ENCODE measurements at regions not wholly inside any gene's neighbourhood (a gene's known extent, or its start where the extent isn't known, plus 50 kb on each side); places are given as distances from the start of the nearest gene placed in this dataset.

DNA sequence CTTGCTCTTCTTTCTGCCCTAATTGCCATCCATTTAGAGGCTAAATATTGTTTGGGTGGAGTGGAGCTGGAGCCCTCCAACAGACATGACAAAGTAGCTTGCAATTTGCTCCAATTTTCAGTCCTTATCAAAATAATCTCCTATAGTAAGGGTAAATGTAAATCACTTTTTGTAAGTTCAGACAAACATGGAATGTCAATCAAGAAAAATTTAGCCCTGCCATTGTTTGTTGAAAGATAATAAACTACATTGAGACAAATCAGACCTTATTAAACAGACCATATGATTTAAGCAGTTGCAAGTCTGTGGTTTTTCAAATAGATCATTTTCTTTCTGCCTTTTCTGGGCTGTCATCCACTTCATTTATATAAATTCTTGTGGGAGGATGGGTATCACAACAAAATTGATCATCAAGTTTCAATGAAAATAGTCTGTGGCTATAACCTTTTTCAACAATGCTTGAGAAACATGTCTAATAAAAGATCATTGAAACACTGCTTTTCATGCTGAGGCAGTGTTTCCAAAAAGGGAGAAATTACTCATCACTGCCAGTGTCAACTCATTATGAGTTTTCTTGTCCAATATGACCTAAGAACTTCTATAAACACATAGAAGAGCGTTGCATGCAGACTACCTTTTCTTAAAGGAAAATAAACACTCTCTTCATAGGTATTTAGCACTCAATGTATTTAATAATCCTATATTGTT, 1152.0 kb upstream of the B3GALT2 start:
- no peak overlapping the region for H3K27ac ChIP-seq
- no peaks in the 10 kb centered on the region for H3K4me1 ChIP-seq
- H3K9me3 ChIP-seq, result no peaks in the 10 kb centered on the region
- DNase-seq, result no peak
- TF ChIP-seq POLR2A (IDR thresholded peaks at IDR 0.05), result no peak
- TF ChIP-seq, protein P1, sequence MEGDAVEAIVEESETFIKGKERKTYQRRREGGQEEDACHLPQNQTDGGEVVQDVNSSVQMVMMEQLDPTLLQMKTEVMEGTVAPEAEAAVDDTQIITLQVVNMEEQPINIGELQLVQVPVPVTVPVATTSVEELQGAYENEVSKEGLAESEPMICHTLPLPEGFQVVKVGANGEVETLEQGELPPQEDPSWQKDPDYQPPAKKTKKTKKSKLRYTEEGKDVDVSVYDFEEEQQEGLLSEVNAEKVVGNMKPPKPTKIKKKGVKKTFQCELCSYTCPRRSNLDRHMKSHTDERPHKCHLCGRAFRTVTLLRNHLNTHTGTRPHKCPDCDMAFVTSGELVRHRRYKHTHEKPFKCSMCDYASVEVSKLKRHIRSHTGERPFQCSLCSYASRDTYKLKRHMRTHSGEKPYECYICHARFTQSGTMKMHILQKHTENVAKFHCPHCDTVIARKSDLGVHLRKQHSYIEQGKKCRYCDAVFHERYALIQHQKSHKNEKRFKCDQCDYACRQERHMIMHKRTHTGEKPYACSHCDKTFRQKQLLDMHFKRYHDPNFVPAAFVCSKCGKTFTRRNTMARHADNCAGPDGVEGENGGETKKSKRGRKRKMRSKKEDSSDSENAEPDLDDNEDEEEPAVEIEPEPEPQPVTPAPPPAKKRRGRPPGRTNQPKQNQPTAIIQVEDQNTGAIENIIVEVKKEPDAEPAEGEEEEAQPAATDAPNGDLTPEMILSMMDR (IDR thresholded peaks at IDR 0.05 in 4 of 5, conservative IDR thresholded peaks at IDR 0.05 in 1 of 5), result no peak
- H3K4me3 ChIP-seq, result no peak overlapping the region
- H3K27me3 ChIP-seq, result no peaks in the 10 kb centered on the region
- H3K36me3 ChIP-seq, result no peaks in the 10 kb centered on the region
- no peak for ATAC-seq
- in situ Hi-C loops (cut with MboI; ENCODE audit: low sequenced_read_pairs in 4 of 4) (no loop called here), intact Hi-C loops (cut with DNase I; ENCODE audit: low total_unique reads) (no loop called here)

DNA sequence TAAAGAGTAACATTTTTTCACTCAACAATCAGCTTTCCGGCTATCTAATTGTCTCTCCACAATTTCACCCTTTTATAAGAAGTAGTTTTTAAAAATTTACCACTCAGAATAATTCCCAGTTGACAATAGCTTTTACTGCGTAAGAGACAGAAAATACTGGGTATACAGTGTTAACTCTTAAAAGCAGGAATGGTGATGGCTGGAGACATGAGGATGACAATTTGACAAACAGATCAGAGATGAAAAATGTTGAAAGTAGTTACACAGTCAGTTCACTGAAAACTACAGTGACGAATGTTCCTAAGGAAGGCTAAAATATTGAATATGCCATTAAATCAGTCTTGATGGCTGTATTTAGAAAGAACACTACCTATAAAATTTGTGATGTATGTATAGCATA, 1146.8 kb upstream of the B3GALT2 start:
- H3K27ac ChIP-seq, result no peak overlapping the region
- no peaks in the 10 kb centered on the region for H3K27me3 ChIP-seq
- DNase-seq (no peak), ATAC-seq (no peak)
- no peaks in the 10 kb centered on the region for H3K9me3 ChIP-seq
- H3K4me1 ChIP-seq, result no peaks in the 10 kb centered on the region
- intact Hi-C loops (cut with DNase I; ENCODE audit: low total_unique reads), result no loop called here
- TF ChIP-seq POLR2A (IDR thresholded peaks at IDR 0.05), result no peak
- in situ Hi-C loops (cut with MboI; ENCODE audit: low sequenced_read_pairs in 4 of 4), result no loop called here
- H3K36me3 ChIP-seq, result no peaks in the 10 kb centered on the region
- no peak overlapping the region for H3K4me3 ChIP-seq

DNA sequence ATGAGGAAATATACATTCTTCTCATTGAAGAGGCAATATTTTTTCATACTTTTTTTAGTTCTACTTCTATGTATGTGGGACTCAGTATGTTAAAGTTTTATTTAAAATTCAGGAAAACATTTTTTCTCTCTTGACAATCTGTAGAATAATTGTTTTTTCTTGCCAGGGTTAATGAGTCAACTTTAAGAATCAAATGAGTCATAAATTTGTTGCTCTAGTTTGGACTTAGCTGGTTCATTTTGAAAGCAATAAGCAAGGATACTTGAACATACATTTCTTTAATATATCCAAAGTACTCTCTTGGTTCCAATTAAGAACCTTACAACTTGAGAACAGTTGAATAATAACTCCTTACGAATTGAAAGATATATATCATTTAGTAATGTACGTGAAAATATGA, 1145.3 kb upstream of the B3GALT2 start:
- no peak for ATAC-seq
- intact Hi-C loops (cut with DNase I; ENCODE audit: low total_unique reads), result no loop called here

DNA sequence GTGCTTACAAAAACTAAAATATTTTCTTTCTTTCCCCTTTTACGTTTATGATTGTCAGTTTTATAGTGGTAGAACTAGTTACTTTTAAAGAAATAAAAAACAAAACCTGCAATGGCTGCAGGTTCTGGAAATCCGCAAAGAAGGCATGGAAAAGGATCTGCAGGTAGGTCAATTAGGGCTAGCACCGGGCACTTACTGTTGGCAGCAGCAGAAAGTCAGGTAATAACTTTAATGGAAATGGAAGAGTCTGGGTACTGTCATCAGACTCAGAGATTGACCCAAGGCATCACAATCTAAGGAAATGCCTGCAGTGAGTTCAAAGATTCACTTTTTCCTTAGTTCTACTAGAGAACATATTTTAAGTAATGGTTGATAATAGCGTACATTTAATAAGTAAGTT, 1136.3 kb upstream of the B3GALT2 start:
- no peaks in the 10 kb centered on the region for H3K4me1 ChIP-seq
- H3K27ac ChIP-seq, result no peak overlapping the region
- ATAC-seq, result no peak
- no peaks in the 10 kb centered on the region for H3K36me3 ChIP-seq
- H3K4me3 ChIP-seq, result no peak overlapping the region
- intact Hi-C loops (cut with DNase I; ENCODE audit: low total_unique reads), result no loop called here
- TF ChIP-seq, protein P1 (IDR thresholded peaks at IDR 0.05 in 4 of 5, conservative IDR thresholded peaks at IDR 0.05 in 1 of 5), result no peak
- TF ChIP-seq POLR2A (IDR thresholded peaks at IDR 0.05), result no peak
- in situ Hi-C loops (cut with MboI; ENCODE audit: low sequenced_read_pairs in 4 of 4), result no loop called here
- H3K9me3 ChIP-seq, result no peaks in the 10 kb centered on the region
- H3K27me3 ChIP-seq, result no peaks in the 10 kb centered on the region
- no peak for DNase-seq

More for the DNA sequence above, 1145.3 kb upstream of the B3GALT2 start:
- H3K9me3 ChIP-seq, result no peaks in the 10 kb centered on the region
- H3K36me3 ChIP-seq, result no peaks in the 10 kb centered on the region
- H3K27ac ChIP-seq, result no peak overlapping the region
- no peak for DNase-seq
- in situ Hi-C loops (cut with MboI; ENCODE audit: low sequenced_read_pairs in 4 of 4), result no loop called here
- H3K27me3 ChIP-seq, result no peaks in the 10 kb centered on the region
- TF ChIP-seq POLR2A (IDR thresholded peaks at IDR 0.05), result no peak
- TF ChIP-seq, protein P1 (IDR thresholded peaks at IDR 0.05 in 4 of 5, conservative IDR thresholded peaks at IDR 0.05 in 1 of 5), result no peak
- no peaks in the 10 kb centered on the region for H3K4me1 ChIP-seq
- no peak overlapping the region for H3K4me3 ChIP-seq

DNA sequence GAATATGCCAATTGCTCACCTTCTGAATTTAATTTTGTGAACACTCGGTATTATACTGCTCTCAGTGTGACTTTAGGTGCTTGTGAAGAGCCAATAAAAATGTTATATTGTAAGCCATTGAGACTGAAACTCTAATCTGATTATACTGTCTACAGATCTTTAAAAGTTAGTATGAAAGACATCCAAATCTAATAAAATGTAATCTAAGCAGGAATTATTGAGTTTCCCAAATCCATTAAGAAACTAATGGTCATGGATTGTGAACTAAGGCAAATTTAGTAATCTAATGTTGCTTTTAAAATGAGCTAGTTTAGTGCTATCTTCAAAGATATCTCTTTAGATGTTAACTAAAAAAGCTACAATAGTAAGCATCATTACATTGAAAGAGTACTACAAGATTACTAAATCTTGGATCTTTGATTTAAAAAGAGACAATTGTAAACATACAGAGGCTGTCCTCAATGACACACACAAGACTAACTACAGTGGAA, 1132.4 kb upstream of the B3GALT2 start:
- H3K4me1 ChIP-seq, result no peaks in the 10 kb centered on the region
- no peak overlapping the region for H3K4me3 ChIP-seq
- DNase-seq, result no peak
- no peak for ATAC-seq
- TF ChIP-seq, protein P1 (IDR thresholded peaks at IDR 0.05 in 4 of 5, conservative IDR thresholded peaks at IDR 0.05 in 1 of 5), result no peak
- TF ChIP-seq POLR2A (IDR thresholded peaks at IDR 0.05), result no peak
- in situ Hi-C loops (cut with MboI; ENCODE audit: low sequenced_read_pairs in 4 of 4), result no loop called here
- H3K9me3 ChIP-seq, result no peaks in the 10 kb centered on the region
- intact Hi-C loops (cut with DNase I; ENCODE audit: low total_unique reads), result no loop called here
- no peaks in the 10 kb centered on the region for H3K27me3 ChIP-seq
- no peaks in the 10 kb centered on the region for H3K36me3 ChIP-seq
- no peak overlapping the region for H3K27ac ChIP-seq
